ENCODE measurements at regions not wholly inside any gene's neighbourhood (a gene's known extent, or its start where the extent isn't known, plus 50 kb on each side); places are given as distances from the start of the nearest gene placed in this dataset.

DNA sequence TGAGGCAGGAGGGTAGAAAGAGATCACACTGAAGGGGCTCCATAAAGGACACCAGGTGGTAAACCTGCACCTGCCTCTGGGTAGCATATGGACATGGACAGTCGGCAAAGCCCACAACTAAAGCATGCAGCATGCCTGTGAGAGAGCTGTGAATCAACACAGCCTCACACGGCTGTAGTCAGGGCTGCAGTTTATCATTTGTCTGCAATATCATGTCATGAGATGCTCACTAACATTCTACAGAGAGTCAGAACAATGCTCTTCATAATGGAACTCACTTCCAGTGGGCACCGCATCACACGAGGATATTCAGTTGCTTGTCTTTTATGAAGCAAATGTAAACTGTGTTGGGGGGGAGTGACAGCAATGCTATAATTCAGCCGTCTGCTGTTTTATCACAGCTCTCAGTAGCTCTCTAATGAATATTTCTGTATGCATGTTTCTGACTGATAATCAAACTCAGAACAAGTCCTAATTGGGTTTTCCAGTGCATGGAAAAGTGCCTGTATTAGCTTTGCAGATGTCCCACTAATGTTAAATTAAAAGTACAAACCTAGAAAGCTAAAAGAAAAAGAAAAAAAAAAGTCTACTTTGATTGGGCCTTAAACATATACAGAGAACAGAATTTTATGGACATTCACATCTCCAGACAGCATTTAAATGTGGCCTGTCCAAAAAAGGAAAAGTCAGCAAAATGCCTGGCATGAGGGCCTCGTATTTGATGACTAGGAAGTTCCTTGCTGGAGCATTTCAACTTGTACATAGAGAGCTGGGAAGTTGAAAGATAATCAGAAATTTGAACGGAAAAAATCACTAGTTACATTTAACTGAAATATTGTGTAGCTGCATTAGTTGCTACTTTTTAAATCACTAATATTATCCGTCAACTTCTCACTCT is 406.1 kb upstream of the SOX11 start:
- H3K27me3 Mint-ChIP-seq, result no peaks in the 10 kb centered on the region
- H3K27ac Mint-ChIP-seq, result no peak overlapping the region
- H3K36me3 Mint-ChIP-seq (ENCODE audit: low read depth), result no peaks in the 10 kb centered on the region
- no peak overlapping the region for H3K4me3 Mint-ChIP-seq
- H3K9me3 Mint-ChIP-seq, result peaks cover 7% of the 10 kb centered on the region
- H3K4me1 Mint-ChIP-seq (ENCODE audit: low read depth), result no peaks in the 10 kb centered on the region

DNA sequence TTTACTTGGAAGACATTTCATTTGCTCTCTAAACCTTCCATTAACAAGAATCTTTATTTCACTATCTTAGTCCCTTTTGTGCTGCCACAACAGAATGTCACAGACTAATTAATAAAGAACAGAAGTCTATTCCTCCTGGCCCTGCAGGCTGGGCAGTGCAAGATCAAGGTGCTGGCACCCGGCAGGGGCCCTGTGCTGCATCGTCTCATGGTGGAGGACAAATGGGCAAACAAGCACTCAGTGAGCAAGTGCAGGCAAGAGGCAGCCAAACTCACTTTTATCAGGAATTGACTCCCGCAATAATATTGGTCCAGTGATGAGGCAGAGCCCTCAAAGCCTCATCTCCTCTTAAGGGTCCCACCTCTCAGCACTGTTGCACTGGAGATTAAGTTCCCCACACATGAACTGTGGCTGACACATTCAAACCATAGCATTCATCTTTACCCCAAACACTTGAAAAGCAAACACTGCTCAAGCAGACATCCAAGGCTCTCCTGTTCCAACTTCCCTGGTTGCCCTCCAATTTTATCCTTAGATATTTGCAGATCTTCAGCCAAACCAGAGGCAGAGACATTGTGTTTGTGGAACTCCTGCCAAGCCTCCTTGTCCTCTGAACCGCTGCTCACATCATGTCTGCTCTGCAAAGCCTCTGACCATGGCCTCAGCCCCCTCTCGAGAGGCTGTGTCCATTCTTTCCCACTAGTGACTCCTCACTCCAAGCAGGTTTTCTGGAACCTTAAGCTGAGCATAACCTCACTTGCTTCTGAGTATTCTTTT is 404.4 kb upstream of the SOX11 start:
- H3K4me1 Mint-ChIP-seq (ENCODE audit: low read depth), result no peaks in the 10 kb centered on the region
- no peak overlapping the region for H3K27ac Mint-ChIP-seq
- no peak overlapping the region for H3K4me3 Mint-ChIP-seq
- no peaks in the 10 kb centered on the region for H3K36me3 Mint-ChIP-seq (ENCODE audit: low read depth)
- no peaks in the 10 kb centered on the region for H3K9me3 Mint-ChIP-seq
- H3K27me3 Mint-ChIP-seq, result no peaks in the 10 kb centered on the region

DNA sequence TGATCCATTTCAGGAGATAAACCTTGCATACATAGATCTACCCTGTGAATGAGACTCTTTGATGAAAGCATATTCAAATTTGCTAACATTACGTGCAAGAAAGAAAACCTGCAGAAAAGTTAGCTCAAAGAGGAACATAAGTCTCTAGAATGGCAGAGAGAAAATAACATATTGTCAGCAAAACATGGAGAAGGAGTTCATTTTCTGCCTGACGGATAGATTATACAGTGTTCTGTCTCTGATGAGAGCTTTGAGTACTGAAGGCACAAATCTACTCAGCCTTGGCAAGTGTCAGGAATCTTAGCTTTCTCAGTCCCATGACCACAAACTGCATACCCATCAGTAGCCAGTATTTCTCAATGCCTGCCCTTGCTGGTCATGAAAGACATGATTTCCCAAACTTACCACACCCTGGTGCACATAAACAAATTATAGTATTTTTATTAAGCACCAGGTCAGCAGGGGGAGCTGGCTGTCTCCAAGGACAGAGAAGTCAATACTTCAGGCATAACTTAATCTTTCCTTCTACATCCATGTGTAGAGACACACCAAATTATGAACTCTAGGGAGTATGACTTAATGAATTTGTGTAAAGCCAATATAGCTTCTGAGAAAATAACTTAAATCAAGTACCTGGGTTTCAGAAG is 401.2 kb upstream of the SOX11 start:
- Mint-ChIP-seq H3K4me3 (no peak overlapping the region), H3K9me3 (no peaks in the 10 kb centered on the region), H3K4me1 (ENCODE audit: low read depth) (no peaks in the 10 kb centered on the region), H3K36me3 (ENCODE audit: low read depth) (no peaks in the 10 kb centered on the region), H3K27me3 (no peaks in the 10 kb centered on the region), H3K27ac (no peak overlapping the region)

DNA sequence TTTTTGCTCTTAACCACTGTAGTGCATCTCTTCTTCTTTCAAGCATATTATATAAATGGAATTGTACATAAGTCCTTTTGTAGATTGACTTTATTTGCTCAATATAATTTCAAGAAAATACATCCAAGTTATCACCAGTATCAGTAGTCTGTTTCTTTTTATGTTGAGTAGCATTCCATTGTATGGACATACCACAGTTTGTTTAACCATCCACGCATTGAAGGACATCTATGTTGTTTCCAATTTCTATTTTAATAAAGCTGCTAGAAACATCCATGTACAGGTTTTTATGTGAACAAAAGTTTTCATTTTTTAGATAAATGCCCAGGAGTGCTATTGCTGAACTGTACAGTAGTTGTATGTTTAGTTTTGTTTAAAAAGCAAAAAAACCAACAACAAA is 387.5 kb upstream of the SOX11 start:
- H3K27ac Mint-ChIP-seq, result no peak overlapping the region
- no peaks in the 10 kb centered on the region for H3K36me3 Mint-ChIP-seq (ENCODE audit: low read depth)
- no peaks in the 10 kb centered on the region for H3K4me1 Mint-ChIP-seq (ENCODE audit: low read depth)
- H3K4me3 Mint-ChIP-seq, result no peak overlapping the region
- H3K27me3 Mint-ChIP-seq, result no peaks in the 10 kb centered on the region
- peaks cover 16% of the 10 kb centered on the region for H3K9me3 Mint-ChIP-seq

DNA sequence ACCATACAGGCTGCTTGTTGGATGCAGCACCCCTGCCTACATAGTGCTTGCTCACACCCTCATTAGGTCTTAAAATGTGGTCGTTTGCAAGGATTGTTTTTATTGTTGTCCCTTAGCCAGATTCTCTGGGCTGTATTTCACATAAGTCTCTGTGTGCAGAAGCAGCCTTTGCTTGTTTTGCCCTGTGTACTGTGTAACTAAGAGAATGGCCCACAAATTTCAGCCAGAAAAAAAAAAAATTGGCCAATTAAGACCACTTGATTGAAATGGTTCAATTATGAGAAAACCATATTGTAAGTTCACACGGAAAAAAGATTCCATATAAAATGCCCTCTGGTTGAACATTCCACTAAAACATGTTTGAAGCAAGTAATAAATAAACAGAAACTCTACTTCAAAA is 377.1 kb upstream of the SOX11 start:
- Mint-ChIP-seq H3K27me3 (no peaks in the 10 kb centered on the region), H3K36me3 (ENCODE audit: low read depth) (no peaks in the 10 kb centered on the region), H3K4me1 (ENCODE audit: low read depth) (no peaks in the 10 kb centered on the region), H3K4me3 (no peak overlapping the region), H3K27ac (no peak overlapping the region), H3K9me3 (peaks cover 17% of the 10 kb centered on the region)

DNA sequence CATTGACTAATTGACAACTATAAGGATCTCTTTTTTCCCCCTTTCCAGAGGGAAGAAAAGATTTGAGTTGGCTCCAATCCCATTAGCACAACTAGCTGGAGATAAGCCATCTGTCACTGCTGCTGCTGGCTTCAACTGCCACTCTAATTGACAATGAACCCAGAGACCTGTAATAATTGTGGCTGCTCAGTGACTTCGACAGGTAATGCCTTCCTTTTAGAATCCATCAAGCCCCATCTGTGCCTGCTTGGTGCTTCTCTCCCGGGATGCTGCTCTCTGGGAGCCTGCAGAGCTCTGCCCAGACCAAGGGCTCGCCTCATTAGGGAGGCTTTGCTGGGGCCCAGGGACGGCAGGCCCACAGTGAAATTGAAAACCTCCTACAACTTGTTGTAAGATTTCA is 376.7 kb upstream of the SOX11 start:
- H3K4me3 Mint-ChIP-seq, result no peak overlapping the region
- no peaks in the 10 kb centered on the region for H3K27me3 Mint-ChIP-seq
- H3K9me3 Mint-ChIP-seq, result peaks cover 14% of the 10 kb centered on the region
- no peaks in the 10 kb centered on the region for H3K36me3 Mint-ChIP-seq (ENCODE audit: low read depth)
- no peak overlapping the region for H3K27ac Mint-ChIP-seq
- H3K4me1 Mint-ChIP-seq (ENCODE audit: low read depth), result no peaks in the 10 kb centered on the region

DNA sequence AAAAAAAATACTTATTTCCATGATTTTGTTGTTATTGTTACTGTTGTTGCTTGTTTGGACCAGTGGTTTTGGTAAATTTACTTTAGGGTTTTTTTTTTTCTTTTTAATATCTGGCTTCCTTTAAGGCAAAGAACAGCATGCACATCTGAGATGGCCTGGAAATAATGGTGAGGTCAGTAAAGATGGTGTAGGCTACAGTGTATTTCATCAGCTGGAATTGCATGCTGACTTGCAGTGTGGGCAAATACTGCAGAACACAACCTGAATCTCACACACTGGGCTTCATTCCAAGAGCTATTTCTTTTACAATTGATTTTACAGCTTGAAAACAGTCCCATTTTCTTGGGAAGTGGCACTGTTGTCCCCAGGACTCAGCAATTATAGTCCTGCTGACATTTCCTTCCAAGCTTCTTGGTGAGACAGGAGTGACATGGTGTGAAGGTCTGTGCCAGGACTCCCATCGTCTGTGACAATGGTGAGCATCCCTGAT is 376.1 kb upstream of the SOX11 start:
- Mint-ChIP-seq H3K9me3 (peaks cover 9% of the 10 kb centered on the region), H3K4me1 (ENCODE audit: low read depth) (no peaks in the 10 kb centered on the region), H3K27me3 (no peaks in the 10 kb centered on the region), H3K4me3 (no peak overlapping the region), H3K36me3 (ENCODE audit: low read depth) (no peaks in the 10 kb centered on the region), H3K27ac (no peak overlapping the region)

DNA sequence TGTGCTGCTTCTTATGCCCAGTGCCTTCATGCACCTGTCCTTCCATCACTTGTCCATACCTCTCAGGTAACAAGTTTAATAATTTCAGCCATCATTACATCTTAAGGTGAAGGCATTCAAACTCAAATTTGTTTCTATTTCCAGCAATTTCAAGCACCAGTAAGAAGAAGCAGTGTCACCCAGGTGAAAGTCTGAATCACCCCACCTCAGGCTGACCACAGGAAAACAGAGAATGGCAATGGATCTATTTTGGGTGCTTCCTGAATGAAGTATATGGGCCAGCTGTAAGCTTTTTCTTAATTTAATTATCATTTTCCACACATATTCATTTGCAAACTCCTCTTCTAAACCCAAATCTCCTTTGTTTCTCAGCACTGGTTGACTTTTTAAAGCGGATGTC is 372.7 kb upstream of the SOX11 start:
- Mint-ChIP-seq H3K36me3 (ENCODE audit: low read depth) (no peaks in the 10 kb centered on the region), H3K27ac (no peak overlapping the region), H3K27me3 (no peaks in the 10 kb centered on the region), H3K9me3 (peaks cover 9% of the 10 kb centered on the region), H3K4me3 (no peak overlapping the region), H3K4me1 (ENCODE audit: low read depth) (no peaks in the 10 kb centered on the region)

DNA sequence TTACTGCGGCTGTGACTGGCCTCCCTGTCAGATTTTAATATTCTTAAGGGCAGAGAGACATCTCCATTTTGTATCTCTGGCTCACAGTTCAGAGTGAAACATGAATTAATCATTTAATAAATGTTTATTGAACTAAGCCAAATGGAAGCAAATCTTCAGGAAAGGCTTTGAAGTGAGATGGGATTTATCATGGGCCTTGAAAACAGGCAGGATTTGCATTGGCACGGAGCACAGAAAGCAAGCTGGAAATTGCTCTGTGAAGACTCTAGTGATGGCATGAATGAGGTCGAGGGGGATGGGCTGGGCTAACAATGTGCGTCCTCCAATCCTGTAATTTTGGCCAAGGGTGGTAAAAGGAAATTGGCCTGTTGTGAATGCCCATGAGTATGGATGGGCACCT is 369.8 kb upstream of the SOX11 start:
- H3K27me3 Mint-ChIP-seq, result no peaks in the 10 kb centered on the region
- H3K4me1 Mint-ChIP-seq (ENCODE audit: low read depth), result no peaks in the 10 kb centered on the region
- H3K9me3 Mint-ChIP-seq, result peaks cover 12% of the 10 kb centered on the region
- H3K4me3 Mint-ChIP-seq, result no peak overlapping the region
- no peaks in the 10 kb centered on the region for H3K36me3 Mint-ChIP-seq (ENCODE audit: low read depth)
- no peak overlapping the region for H3K27ac Mint-ChIP-seq

DNA sequence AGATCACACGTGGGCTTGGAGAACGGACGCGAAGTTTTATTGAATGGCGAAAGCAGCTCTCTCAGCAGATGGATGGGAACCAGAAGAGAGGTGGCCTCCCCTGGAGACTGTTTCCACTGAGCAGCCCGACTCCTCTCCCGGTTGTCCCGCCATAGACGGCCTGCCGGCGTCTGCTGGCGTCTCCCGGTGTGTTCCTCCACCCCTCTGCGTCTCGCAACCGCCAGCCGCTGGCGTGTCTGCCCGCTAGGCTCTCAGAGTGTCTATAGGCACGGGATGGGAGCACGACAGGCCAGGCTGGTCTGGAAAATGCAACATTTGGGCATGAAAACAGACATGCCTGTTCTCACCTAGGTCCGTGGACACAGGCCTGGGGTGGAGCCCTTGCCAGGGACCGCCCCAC is 366.7 kb upstream of the SOX11 start:
- Mint-ChIP-seq H3K27ac (no peak overlapping the region), H3K4me3 (no peak overlapping the region), H3K9me3 (peaks cover 3% of the 10 kb centered on the region), H3K4me1 (ENCODE audit: low read depth) (no peaks in the 10 kb centered on the region), H3K27me3 (no peaks in the 10 kb centered on the region), H3K36me3 (ENCODE audit: low read depth) (no peaks in the 10 kb centered on the region)

DNA sequence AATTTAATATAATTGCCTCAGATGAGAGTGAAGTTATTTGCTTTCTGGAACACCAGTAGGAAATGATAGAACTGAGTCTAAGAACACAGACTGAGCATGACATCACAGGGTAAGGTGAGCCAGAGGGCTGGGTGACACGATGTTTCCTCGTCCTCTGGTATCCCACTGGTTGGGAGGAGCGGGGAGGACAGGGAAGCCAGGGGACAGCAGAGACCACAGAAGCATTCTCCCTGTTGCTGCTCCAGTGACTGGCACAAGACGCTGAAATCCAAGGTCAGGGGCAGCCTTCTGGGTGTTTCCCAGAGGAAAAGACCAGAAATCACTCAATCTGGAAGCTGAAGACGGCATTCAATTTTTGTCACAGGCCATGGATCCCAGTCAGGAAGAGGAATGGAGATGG is 363.4 kb upstream of the SOX11 start:
- H3K36me3 Mint-ChIP-seq (ENCODE audit: low read depth), result no peaks in the 10 kb centered on the region
- no peak overlapping the region for H3K4me3 Mint-ChIP-seq
- no peaks in the 10 kb centered on the region for H3K27me3 Mint-ChIP-seq
- no peaks in the 10 kb centered on the region for H3K4me1 Mint-ChIP-seq (ENCODE audit: low read depth)
- no peak overlapping the region for H3K27ac Mint-ChIP-seq
- peaks cover 3% of the 10 kb centered on the region for H3K9me3 Mint-ChIP-seq

DNA sequence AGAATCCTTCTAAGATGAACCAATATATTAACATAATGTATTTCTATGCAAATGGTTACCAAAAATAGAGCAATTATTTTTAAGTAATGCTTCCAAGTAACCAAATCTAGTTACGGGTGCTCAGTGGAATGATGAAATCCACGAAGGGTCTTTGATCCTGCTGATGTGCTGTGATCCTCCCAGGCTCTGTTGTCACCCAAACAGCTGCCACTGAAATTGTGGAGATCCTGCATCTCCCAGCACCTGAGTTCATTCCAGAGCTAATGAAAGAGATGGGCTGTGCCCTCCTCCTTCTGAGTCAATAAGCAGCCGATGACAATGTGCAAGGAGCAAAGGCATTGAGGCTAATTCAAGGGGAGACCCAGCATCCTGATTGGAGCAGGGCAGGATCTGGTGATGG is 362.4 kb upstream of the SOX11 start:
- no peaks in the 10 kb centered on the region for H3K27me3 Mint-ChIP-seq

DNA sequence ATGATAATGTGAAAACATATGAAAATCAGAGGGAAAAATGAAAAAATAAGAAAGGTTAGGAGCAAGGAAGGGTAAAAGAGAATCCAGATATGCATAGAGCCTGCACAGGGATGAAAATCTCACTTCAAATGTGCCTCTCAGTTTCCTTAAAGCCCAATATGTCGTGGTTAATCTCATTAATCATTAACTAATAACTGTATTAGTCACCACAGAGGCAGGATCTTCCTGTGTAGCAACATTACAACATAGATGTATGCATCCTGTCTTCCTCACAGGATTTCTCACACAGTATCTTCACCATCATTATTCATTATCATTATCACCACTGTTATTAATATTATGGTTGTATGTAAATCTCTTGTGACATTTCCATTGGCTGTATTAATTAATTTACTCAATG is 361.2 kb upstream of the SOX11 start:
- Mint-ChIP-seq H3K4me3 (no peak overlapping the region), H3K9me3 (peaks cover 7% of the 10 kb centered on the region), H3K27me3 (no peaks in the 10 kb centered on the region), H3K27ac (no peak overlapping the region), H3K4me1 (ENCODE audit: low read depth) (no peaks in the 10 kb centered on the region), H3K36me3 (ENCODE audit: low read depth) (no peaks in the 10 kb centered on the region)

More for the DNA sequence above, 362.4 kb upstream of the SOX11 start:
- Mint-ChIP-seq H3K27ac (no peak overlapping the region), H3K4me3 (no peak overlapping the region), H3K4me1 (ENCODE audit: low read depth) (no peaks in the 10 kb centered on the region), H3K9me3 (peaks cover 7% of the 10 kb centered on the region), H3K36me3 (ENCODE audit: low read depth) (no peaks in the 10 kb centered on the region)

DNA sequence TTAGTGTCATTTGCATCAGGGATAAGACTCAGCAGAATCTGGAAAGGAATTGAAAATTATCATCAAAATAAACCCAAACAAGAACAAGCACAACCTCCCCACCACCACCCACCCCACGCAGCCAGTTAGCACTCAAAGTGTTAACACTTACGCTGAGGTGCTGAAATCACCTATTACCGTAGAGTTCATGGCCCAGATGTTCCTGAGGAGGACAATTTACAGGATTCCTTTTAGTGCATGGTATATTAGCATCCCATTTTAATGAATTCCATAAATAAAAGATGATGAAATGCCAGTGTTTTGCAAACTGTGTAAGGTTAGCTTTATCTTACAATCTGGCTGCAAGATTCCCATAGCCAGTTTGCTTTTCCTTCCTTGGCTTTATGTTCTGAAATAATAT is 359.3 kb upstream of the SOX11 start:
- H3K27me3 Mint-ChIP-seq, result no peaks in the 10 kb centered on the region
- no peaks in the 10 kb centered on the region for H3K4me1 Mint-ChIP-seq (ENCODE audit: low read depth)
- H3K27ac Mint-ChIP-seq, result no peak overlapping the region
- no peaks in the 10 kb centered on the region for H3K36me3 Mint-ChIP-seq (ENCODE audit: low read depth)
- peaks cover 8% of the 10 kb centered on the region for H3K9me3 Mint-ChIP-seq
- no peak overlapping the region for H3K4me3 Mint-ChIP-seq

DNA sequence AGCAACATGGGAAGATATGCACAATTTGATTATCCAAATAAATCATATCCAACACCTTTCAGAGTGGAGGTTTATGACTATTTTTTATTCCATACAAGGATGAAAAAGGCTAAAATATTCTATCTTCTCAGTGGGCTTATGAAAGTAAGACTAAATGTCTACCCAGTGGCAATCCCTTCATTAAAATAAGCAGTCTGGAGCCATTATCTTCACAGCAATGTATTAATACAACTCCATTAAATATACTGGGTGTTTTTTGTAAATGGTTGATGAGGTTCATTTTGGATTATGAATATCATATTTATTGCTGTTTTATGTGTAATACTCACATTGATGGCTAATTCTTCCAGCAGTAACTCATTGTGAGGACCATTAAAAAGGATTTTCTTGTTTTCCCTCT is 352.7 kb upstream of the SOX11 start:
- H3K9me3 Mint-ChIP-seq, result peaks cover 4% of the 10 kb centered on the region
- no peaks in the 10 kb centered on the region for H3K4me1 Mint-ChIP-seq (ENCODE audit: low read depth)
- no peak overlapping the region for H3K4me3 Mint-ChIP-seq
- H3K27ac Mint-ChIP-seq, result no peak overlapping the region
- H3K36me3 Mint-ChIP-seq (ENCODE audit: low read depth), result no peaks in the 10 kb centered on the region
- H3K27me3 Mint-ChIP-seq, result no peaks in the 10 kb centered on the region

All from stimulated activated naive CD8-positive, alpha-beta T cell treated with anti-CD3 and anti-CD28 coated beads, Interleukin-15, Interleukin-2, amounts not matched to agents 100 ng/mL and 50 ng/mL, for 24 hours (primary cell).